ENCODE measurements at regions not wholly inside any gene's neighbourhood (a gene's known extent, or its start where the extent isn't known, plus 50 kb on each side); places are given as distances from the start of the nearest gene placed in this dataset.

- Histone ChIP-seq H3K9ac (replicated peaks; ENCODE audit: extremely low read depth, insufficient read depth, low read length) (no peak overlapping the region), H3K27me3 (ENCODE audit: control insufficient read depth in 2 of 2, insufficient read depth in 2 of 2, low read length in 2 of 2) (no peaks in the 10 kb centered on the region), H3K36me3 (ENCODE audit: control insufficient read depth in 2 of 2, extremely low read depth in 1 of 2, insufficient read depth in 2 of 2, low read length in 2 of 2) (no peaks in the 10 kb centered on the region), H3K4me3 (replicated peaks in 1 of 3; ENCODE audit: insufficient read depth in 1 of 3, low read depth in 1 of 3, low read length in 3 of 3) (no peak overlapping the region), H2AFZ (ENCODE audit: low read depth, low read length) (no peak overlapping the region), H3K9me3 (replicated peaks; ENCODE audit: control insufficient read depth, insufficient read depth, low read length) (peaks cover 6% of the 10 kb centered on the region), H3K79me2 (ENCODE audit: control insufficient read depth, insufficient read depth, low read length) (no peaks in the 10 kb centered on the region), H3K27ac (ENCODE audit: insufficient read depth, low read depth, low read length) (no peak overlapping the region), H3K9me1 (replicated peaks; ENCODE audit: control insufficient read depth, extremely low read depth, insufficient read depth, low read length) (no peaks in the 10 kb centered on the region), H3K4me2 (ENCODE audit: insufficient read depth, low read length) (no peak overlapping the region), H4K20me1 (replicated peaks; ENCODE audit: control insufficient read depth, extremely low read depth, insufficient read depth, low read length) (no peaks in the 10 kb centered on the region), H3K4me1 (ENCODE audit: control insufficient read depth, extremely low read depth, insufficient read depth, low read length) (no peaks in the 10 kb centered on the region)
- ChIA-PET CTCF (no interaction called here), POLR2A (no interaction called here)
- dilution Hi-C loops (cut with MboI; ENCODE audit: extremely low pct_ligation_motif_present, low sequenced_read_pairs) = no loop called here
- DNase-seq (ENCODE audit: low read depth, low spot score) (no peak), FAIRE-seq (no peak)
- TF ChIP-seq POLR2AphosphoS5 (IDR thresholded peaks at IDR 0.05; ENCODE audit: insufficient read depth, low read depth, low read length) (no peak), GATA2 (IDR thresholded peaks at IDR 0.05; ENCODE audit: insufficient read depth, insufficient read length, low read depth, low read length) (no peak), MYC (IDR thresholded peaks at IDR 0.05; ENCODE audit: low read depth, low read length) (no peak), EZH2 (IDR thresholded peaks at IDR 0.05; ENCODE audit: borderline replicate concordance, low read depth, low read length, severe bottlenecking) (no peak), JUN (IDR thresholded peaks at IDR 0.05; ENCODE audit: borderline replicate concordance, insufficient read depth, insufficient read length, low read depth) (no peak), FOS (IDR thresholded peaks at IDR 0.05; ENCODE audit: borderline replicate concordance, insufficient read depth, low read length) (no peak), POLR2A (IDR thresholded peaks at IDR 0.05; ENCODE audit: low read depth, low read length) (no peak)
- TF ChIP-seq, protein P1, sequence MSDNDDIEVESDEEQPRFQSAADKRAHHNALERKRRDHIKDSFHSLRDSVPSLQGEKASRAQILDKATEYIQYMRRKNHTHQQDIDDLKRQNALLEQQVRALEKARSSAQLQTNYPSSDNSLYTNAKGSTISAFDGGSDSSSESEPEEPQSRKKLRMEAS (IDR thresholded peaks at IDR 0.05; ENCODE audit: insufficient read depth, insufficient read length) = no peak
- TF ChIP-seq, protein P2, sequence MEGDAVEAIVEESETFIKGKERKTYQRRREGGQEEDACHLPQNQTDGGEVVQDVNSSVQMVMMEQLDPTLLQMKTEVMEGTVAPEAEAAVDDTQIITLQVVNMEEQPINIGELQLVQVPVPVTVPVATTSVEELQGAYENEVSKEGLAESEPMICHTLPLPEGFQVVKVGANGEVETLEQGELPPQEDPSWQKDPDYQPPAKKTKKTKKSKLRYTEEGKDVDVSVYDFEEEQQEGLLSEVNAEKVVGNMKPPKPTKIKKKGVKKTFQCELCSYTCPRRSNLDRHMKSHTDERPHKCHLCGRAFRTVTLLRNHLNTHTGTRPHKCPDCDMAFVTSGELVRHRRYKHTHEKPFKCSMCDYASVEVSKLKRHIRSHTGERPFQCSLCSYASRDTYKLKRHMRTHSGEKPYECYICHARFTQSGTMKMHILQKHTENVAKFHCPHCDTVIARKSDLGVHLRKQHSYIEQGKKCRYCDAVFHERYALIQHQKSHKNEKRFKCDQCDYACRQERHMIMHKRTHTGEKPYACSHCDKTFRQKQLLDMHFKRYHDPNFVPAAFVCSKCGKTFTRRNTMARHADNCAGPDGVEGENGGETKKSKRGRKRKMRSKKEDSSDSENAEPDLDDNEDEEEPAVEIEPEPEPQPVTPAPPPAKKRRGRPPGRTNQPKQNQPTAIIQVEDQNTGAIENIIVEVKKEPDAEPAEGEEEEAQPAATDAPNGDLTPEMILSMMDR (IDR thresholded peaks at IDR 0.05; ENCODE audit: extremely low read depth in 1 of 2, insufficient read depth in 1 of 2, low read depth in 1 of 2, low read length in 2 of 2) = no peak
- intact Hi-C loops (cut with micrococcal nuclease) = no loop called here
- BruUV-seq (replicated peaks) = no TSS peak
Observed at GRCh38 chr14:97215263-97215969, 418.2 kb downstream of the VRK1 start.
